Activated T-cell treated with anti-CD3 and anti-CD28 coated beads, Interleukin-2, amount 50 U/mL, for 24 hours (primary cell): ENCODE measurements at regions not wholly inside any gene's neighbourhood (a gene's known extent, or its start where the extent isn't known, plus 50 kb on each side); places are given as distances from the start of the nearest gene placed in this dataset.

Experiments
- DNase-seq: peaks from one replicate; pipeline ENCODE4 v3.0.0-alpha.2; 2020
- H3K27ac Mint-ChIP-seq: 2 replicates; pipeline ENCODE4 v1.8.0; 2020; ENCODE audit warnings: mild to moderate bottlenecking, mixed read lengths
- H3K27me3 Mint-ChIP-seq: 2 replicates; pipeline ENCODE4 v1.8.0; 2020; ENCODE audit warnings: mixed read lengths
- H3K36me3 Mint-ChIP-seq: 2 replicates; pipeline ENCODE4 v1.8.0; 2020; ENCODE audit warnings: low read depth, mixed read lengths
- H3K4me1 Mint-ChIP-seq: 2 replicates; pipeline ENCODE4 v1.8.0; 2020; ENCODE audit warnings: low read depth, mixed read lengths
- H3K4me3 Mint-ChIP-seq: 2 replicates; pipeline ENCODE4 v1.8.0; 2020; ENCODE audit warnings: mild to moderate bottlenecking, moderate library complexity, mixed read lengths
- H3K9me3 Mint-ChIP-seq: 2 replicates; pipeline ENCODE4 v1.8.0; 2020; ENCODE audit warnings: mixed read lengths

DNA sequence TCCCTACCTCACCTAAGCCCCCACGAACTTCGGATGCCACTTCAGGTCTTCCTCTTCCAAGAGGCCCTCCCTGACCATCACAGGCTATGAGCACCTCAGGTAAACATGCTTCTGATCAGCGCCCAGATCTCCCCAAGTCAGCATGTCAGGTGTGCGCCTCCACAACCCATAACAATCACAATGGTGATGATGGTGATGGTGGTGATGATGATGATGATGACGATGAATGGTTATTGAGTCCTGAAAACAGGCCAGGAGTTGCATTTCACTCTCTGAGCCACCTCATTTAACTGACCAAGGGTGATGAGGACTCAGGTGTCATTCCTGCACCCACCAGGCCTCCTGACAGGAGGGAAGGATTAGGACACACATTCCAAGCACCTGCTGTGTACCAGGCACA is 426.6 kb upstream of the SULF2 start:
- Mint-ChIP-seq H3K4me1 (no peaks in the 10 kb centered on the region), H3K27me3 (peaks cover 12% of the 10 kb centered on the region), H3K27ac (no peak overlapping the region), H3K4me3 (no peak overlapping the region), H3K9me3 (no peaks in the 10 kb centered on the region), H3K36me3 (no peaks in the 10 kb centered on the region)
- no peak for DNase-seq

DNA sequence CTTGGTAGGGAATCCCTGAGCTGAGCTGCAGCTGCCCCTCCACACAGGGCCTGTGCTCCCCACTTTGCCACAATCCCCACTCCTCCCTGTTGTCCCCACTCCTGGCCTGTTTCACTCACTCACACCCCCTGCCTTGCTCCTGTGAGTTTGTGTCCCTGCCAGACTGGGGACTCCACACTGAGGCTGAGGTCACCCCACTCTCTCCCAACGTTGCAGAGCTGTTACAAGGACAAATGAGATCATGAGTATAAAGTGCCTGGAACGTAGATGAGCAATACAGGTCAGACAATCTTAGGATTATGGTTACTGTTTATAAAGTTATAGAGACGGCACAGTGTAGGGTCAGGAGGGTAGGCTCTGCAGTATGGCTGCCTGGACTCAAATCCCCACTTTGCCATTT is 426.0 kb upstream of the SULF2 start:
- Mint-ChIP-seq H3K27me3 (peaks cover 12% of the 10 kb centered on the region), H3K4me1 (no peaks in the 10 kb centered on the region), H3K27ac (no peak overlapping the region), H3K4me3 (no peak overlapping the region), H3K9me3 (no peaks in the 10 kb centered on the region), H3K36me3 (no peaks in the 10 kb centered on the region)
- DNase-seq = no peak

DNA sequence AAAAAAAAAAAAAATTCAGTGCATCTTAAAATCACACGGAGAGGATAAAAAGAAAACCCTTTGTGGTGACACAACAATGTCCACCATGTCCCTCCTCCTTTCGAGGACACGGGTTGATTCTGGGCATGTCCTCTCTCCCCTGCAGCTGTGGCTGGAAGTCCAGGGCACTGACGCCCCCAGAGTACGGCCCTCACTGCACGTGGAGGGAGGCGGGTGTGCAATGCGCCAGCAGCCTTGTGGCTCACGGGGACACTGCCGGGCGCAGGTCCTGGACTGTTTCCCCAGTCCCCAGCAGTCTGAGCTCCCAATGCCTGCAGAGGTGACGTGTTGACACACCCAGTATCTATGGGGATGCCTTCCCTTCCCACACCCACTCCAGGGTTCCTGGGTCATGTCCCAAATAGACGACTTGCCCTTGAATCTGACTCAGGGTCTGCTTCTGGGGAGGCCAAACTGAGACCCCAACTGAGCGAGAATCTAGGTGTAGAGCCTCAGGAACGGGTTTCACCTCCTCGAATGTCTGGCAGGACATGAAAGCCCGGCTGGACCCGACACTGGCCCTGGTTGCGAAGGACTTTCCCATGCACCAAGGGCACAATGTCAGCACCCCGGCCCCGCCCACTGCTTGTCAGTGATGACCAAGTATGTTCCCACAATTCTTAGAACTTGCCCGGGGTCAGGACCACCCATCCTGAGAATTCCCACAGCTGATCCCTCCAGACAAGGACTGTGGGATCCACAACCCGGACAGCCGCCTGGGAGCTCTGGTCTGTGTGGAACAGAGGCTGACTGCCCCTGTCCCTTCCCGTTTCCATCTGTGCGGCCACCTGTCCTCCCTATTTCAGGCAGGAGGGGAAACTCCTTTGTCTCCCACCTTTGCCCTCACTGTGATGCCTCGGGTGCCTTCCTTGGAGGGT is 425.1 kb upstream of the SULF2 start:
- DNase-seq = no peak
- Mint-ChIP-seq H3K36me3 (no peaks in the 10 kb centered on the region), H3K4me3 (no peak overlapping the region), H3K4me1 (no peaks in the 10 kb centered on the region), H3K9me3 (no peaks in the 10 kb centered on the region), H3K27me3 (peaks cover 10% of the 10 kb centered on the region), H3K27ac (no peak overlapping the region)

DNA sequence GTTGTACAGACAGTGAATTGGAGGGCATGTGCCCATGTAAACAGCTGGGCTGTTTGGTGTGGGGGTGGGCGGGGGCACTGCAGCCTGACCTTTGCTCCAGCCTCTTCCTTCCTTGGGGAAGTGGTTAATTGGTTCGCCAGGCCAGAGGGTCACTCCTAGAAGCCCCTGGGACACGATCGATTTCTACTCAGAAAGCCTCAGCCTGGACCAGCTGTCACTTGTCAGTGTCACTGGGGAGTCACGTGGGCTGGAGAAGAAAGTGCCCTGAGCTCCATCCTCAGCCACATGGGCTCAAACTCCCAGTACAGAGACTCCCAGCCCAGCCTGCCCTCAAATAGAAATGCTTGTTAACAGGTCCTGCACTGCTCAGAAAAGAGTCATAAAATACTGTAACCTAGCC is 423.8 kb upstream of the SULF2 start:
- H3K4me1 Mint-ChIP-seq = no peaks in the 10 kb centered on the region
- no peaks in the 10 kb centered on the region for H3K36me3 Mint-ChIP-seq
- H3K9me3 Mint-ChIP-seq = no peaks in the 10 kb centered on the region
- H3K27me3 Mint-ChIP-seq = peaks cover under 1% of the 10 kb centered on the region
- no peak overlapping the region for H3K4me3 Mint-ChIP-seq
- no peak for DNase-seq
- no peak overlapping the region for H3K27ac Mint-ChIP-seq

DNA sequence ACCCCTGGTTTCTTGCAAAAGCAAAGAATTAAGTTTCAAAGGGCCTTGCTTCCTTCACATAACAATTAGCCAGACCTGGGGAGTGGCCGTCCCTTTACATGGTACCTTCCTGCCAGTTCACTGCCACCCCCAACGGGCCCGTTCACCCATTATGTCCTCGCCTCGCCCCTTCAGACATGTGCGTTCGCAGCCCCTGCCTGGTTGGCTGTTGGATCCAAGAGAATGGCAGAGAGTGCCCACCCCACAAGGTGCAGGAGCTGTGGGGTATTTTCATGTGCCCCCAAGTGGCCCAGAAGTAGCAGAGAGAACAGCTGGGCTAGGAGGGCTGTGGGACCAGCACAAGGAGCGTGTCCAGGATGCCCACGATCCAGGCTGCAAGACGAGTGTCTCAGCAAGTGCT is 422.9 kb upstream of the SULF2 start:
- Mint-ChIP-seq H3K27ac (no peak overlapping the region), H3K4me3 (no peak overlapping the region), H3K27me3 (peaks cover 7% of the 10 kb centered on the region), H3K4me1 (no peaks in the 10 kb centered on the region), H3K9me3 (no peaks in the 10 kb centered on the region), H3K36me3 (no peaks in the 10 kb centered on the region)
- no peak for DNase-seq

DNA sequence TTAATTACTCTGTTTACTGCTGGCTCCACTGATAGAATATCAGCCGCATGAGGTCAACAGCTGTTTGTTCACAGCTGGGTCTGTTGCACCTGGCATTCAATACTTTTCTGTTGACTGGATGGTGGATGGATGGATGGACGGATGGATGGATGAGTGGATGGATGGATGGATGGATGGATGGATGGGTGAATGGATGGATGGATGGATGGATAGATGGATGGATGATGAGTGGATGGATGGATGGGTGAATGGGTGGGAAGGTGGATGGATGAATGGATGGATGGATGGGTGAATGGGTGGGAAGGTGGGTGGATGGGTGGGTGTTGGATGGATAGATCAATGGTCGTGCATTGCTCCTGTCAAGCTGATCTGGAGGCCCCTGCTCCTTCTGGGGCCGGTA is 422.2 kb upstream of the SULF2 start:
- Mint-ChIP-seq H3K4me1 (no peaks in the 10 kb centered on the region), H3K27me3 (peaks cover 7% of the 10 kb centered on the region), H3K36me3 (no peaks in the 10 kb centered on the region), H3K9me3 (no peaks in the 10 kb centered on the region), H3K4me3 (no peak overlapping the region), H3K27ac (no peak overlapping the region)
- DNase-seq = no peak

DNA sequence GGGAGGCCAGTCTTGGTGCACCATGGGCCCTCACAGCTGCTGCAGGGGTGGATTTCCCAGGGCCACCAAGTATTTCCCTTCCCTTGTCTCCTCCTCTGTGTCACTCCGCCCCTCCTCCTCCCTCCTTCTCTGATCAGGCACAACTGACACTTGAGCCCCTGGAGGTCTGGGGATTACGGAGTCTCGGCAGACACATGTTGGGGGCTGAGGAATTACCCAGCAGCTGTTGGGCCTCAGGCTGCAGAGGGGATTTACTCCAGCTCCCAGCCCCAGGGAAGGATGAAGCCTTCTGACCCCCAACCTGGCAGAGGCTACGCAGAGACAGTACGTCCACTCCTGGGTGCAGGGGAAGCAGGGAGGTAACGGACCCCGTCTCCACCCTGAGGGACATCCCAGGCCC is 420.5 kb upstream of the SULF2 start:
- DNase-seq = no peak
- Mint-ChIP-seq H3K4me1 (no peaks in the 10 kb centered on the region), H3K27ac (no peak overlapping the region), H3K4me3 (no peak overlapping the region), H3K27me3 (peaks cover 7% of the 10 kb centered on the region), H3K36me3 (no peaks in the 10 kb centered on the region), H3K9me3 (no peaks in the 10 kb centered on the region)

DNA sequence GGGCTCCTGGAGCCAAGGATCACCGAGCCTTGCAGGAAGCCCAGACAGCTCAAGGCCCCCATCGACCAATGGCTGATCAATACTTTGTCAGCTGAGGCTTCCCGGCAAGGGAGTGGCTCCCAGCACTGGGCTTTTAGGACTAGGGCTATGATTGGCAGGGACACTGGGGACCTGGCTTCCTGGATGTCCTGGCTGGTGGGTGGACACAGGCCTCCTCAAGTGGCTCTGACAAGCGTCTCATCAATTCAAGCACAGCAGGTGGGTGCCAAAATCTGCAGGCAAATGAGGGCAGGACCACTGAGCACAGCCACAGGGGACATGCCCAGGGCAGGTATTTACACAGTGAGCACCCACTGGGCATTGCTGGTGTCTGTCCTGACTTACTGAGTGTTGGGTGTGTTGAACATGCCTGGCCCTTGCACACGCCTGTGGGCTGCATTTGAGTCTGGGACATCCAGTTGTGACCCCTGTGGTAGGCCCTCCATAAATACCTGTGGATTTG is 420.1 kb upstream of the SULF2 start:
- Mint-ChIP-seq H3K36me3 (no peaks in the 10 kb centered on the region), H3K27ac (no peak overlapping the region)

DNA sequence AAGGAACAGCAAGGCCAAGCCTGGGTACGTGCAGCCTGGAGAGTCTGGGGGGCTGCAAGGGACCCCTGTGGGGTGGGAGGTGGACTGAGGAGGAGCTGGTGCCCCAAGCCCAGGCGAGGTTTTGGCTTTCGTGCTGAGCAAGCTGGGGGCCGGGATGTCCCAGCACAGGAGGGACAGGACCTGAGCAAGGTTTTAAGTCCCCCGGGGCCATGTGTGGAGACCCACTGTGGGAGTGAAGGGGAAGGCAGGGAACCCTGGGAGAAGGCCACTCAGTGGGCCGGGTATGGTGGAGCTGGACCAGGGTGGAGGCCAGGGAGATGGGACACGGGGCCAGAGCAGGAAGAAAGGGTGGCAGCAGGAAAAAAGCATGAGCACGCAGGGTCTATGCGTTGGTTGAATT is 419.2 kb upstream of the SULF2 start:
- DNase-seq = no peak
- peaks cover 7% of the 10 kb centered on the region for H3K27me3 Mint-ChIP-seq
- no peak overlapping the region for H3K4me3 Mint-ChIP-seq
- H3K36me3 Mint-ChIP-seq = no peaks in the 10 kb centered on the region
- H3K4me1 Mint-ChIP-seq = no peaks in the 10 kb centered on the region
- no peaks in the 10 kb centered on the region for H3K9me3 Mint-ChIP-seq
- H3K27ac Mint-ChIP-seq = no peak overlapping the region

More for the DNA sequence above, 420.1 kb upstream of the SULF2 start:
- H3K27me3 Mint-ChIP-seq = peaks cover 7% of the 10 kb centered on the region
- H3K9me3 Mint-ChIP-seq = no peaks in the 10 kb centered on the region
- H3K4me1 Mint-ChIP-seq = no peaks in the 10 kb centered on the region
- H3K4me3 Mint-ChIP-seq = no peak overlapping the region
- DNase-seq = no peak

DNA sequence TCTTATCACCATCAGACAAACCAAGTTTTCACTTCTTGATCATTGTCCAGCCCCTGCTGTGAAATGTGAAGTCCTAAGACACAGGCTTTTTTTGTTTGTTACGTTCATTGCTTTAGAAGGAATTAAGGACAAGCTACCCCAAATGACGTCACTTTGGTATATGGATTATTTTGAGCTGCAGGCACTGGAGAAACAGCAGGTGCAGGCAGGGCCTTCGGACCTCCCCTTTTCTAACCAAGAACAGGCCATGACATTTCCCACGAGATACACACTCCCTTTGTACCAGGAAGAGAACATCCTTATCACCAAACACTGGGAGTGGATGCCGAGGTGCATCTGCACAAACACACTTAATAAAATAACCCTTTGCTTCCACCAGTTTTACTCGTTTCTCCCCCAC is 418.0 kb upstream of the SULF2 start:
- Mint-ChIP-seq H3K4me1 (no peaks in the 10 kb centered on the region), H3K36me3 (no peaks in the 10 kb centered on the region), H3K4me3 (no peak overlapping the region), H3K27ac (no peak overlapping the region), H3K9me3 (no peaks in the 10 kb centered on the region), H3K27me3 (peaks cover 7% of the 10 kb centered on the region)
- no peak for DNase-seq

DNA sequence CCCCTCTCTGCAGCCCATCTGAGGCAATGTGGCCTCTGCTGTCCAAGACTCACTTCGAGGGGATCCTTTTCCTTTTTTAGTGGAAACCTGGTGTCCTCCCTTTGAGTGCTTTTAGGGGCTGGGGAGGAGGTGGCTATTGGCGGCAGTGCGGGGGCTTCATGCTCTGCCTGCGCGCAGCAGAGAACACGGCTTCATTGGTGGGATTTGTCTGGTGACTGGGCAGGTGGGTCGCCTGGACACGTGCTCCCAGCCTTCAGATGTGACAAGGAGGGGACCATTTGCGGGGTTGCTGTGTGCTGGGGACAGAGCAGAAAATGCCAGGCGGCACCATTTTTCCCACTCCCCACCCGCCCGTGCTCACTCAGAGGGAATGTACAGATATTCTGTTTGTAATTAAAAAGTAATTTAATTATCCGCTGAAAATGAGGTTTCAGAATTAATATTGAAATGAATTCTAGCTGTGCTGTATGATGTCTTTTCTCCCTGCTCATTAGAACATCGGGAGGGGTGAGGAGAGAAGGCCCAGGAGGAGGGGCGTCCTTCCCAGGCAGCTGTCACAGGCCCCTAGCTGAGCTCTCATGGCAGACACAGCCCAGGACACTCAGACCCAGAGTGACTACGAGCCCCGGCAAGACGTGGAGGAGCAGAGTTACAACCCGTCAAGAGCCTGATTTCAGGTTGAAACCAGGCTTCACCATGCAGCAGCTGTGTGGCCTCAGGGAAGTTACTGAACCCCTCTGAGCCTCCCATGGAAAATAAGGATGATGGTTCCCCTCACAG is 417.2 kb upstream of the SULF2 start:
- H3K36me3 Mint-ChIP-seq = no peaks in the 10 kb centered on the region
- no peak for DNase-seq

DNA sequence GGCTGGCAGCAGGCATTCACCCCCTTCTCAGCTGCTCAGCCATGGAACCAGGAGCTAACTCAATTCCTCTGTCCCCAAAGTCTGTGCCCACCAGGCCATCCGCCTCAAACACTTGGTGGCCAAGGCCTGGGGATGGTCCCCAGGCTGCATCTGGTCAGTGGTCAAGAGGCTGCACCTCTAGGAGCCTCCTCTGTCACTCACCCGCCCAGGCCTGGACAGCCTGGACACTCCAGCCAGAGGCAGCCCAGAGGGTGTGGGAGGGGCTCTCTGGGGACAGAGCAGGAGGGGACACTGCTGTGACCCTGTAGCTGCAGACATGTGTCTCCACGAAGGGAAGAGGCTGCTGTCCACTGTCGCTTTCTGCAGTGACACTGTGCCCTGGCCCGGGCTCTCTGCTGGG is 416.6 kb upstream of the SULF2 start:
- no peaks in the 10 kb centered on the region for H3K9me3 Mint-ChIP-seq
- no peak for DNase-seq
- H3K4me3 Mint-ChIP-seq = no peak overlapping the region
- no peak overlapping the region for H3K27ac Mint-ChIP-seq
- H3K36me3 Mint-ChIP-seq = no peaks in the 10 kb centered on the region
- no peaks in the 10 kb centered on the region for H3K4me1 Mint-ChIP-seq
- H3K27me3 Mint-ChIP-seq = peaks cover 9% of the 10 kb centered on the region

More for the DNA sequence above, 417.2 kb upstream of the SULF2 start:
- Mint-ChIP-seq H3K9me3 (no peaks in the 10 kb centered on the region), H3K27me3 (peaks cover 8% of the 10 kb centered on the region), H3K4me3 (no peak overlapping the region), H3K4me1 (no peaks in the 10 kb centered on the region), H3K27ac (no peak overlapping the region)

DNA sequence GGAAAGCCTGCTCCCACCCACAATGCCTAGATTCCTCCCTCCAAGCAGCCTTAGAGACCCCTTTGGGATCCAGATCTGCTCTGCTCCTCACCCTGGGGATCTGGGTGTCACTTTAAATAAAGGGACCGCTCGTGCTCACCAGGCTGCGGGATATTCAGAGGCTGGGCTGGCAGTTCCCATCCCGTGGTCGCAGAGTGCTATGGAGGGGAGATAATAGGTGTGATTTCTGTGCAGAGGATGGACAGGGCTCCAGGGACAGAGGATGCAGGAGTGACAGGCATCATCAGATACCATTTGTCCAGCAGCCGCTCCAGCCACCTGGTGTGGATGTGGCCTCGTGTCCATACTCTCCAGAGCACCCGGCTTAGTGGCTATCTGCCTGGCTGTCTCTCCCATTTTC is 415.9 kb upstream of the SULF2 start:
- Mint-ChIP-seq H3K9me3 (no peaks in the 10 kb centered on the region), H3K4me3 (no peak overlapping the region), H3K27me3 (peaks cover 9% of the 10 kb centered on the region), H3K36me3 (no peaks in the 10 kb centered on the region), H3K27ac (no peak overlapping the region), H3K4me1 (no peaks in the 10 kb centered on the region)
- no peak for DNase-seq

DNA sequence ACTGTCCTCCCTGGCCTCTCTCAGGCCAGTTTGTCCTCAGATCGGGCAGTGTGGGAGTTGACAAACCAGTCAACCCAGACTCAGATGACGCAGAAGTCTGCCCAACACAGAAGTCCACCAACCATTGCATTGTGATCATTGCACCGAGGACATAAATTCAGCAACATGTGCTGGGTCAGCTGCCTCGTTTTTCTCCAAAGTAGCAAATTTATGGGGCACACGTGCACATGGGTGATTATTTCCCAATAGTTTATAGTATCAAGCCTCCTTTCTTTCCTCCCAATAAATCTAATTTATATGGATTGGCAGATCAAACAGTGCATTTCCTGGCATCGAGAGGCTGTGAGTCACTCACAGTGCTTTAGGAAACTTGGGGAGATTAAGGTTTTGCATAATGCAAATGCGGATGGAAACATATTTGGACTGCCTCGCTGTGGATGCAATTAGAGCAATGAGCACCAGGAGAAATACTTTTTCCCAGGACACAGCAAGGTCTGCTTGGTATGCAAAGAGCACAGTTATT is 413.7 kb upstream of the SULF2 start:
- H3K27ac Mint-ChIP-seq = no peak overlapping the region
- no peaks in the 10 kb centered on the region for H3K9me3 Mint-ChIP-seq
- no peaks in the 10 kb centered on the region for H3K4me1 Mint-ChIP-seq
- peaks cover 7% of the 10 kb centered on the region for H3K27me3 Mint-ChIP-seq
- DNase-seq = no peak
- H3K36me3 Mint-ChIP-seq = no peaks in the 10 kb centered on the region
- no peak overlapping the region for H3K4me3 Mint-ChIP-seq

DNA sequence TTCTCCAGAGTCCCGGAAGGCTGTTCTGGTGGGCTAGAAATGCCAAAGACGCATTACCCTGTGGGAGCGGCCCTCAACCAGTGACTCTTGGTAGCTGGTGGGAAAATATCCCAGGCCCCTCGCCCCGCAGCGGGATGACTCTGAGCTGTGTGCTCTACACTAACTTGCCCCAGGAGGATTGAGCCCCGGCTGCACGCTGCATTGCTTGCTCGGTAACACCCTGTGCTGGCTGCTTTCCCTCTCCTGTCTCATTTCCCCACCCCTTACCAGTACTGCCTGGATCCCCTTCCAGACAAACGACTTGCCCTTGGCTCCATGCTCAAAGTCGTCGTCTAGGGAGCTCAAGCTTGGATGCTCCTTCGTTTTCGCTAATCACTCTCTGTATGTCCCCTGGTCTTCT is 411.8 kb upstream of the SULF2 start:
- H3K4me1 Mint-ChIP-seq = no peaks in the 10 kb centered on the region
- H3K9me3 Mint-ChIP-seq = no peaks in the 10 kb centered on the region
- H3K4me3 Mint-ChIP-seq = no peak overlapping the region
- peaks cover 2% of the 10 kb centered on the region for H3K27me3 Mint-ChIP-seq
- no peak overlapping the region for H3K27ac Mint-ChIP-seq
- DNase-seq = no peak
- no peaks in the 10 kb centered on the region for H3K36me3 Mint-ChIP-seq
